Lower leg skin (tissue), 4 donors: ENCODE measurements at regions not wholly inside any gene's neighbourhood (a gene's known extent, or its start where the extent isn't known, plus 50 kb on each side); places are given as distances from the start of the nearest gene placed in this dataset.

Experiments
- DNase-seq, 2 donors: peaks; one replicate each; pipeline ENCODE4 v3.0.0-alpha.2; 2019; ENCODE audit warnings: low spot score in 2 of 2
- H3K4me3 ChIP-seq: fragments of 200-600 bp; sonication (generic); 2 replicates; pipeline ENCODE4 v1.5.1; 2017; ENCODE audit warnings: mild to moderate bottlenecking, low read depth; ENCODE audit not compliant: poor library complexity, severe bottlenecking
- POLR2A ChIP-seq, 2 donors: fragments of 450-650 bp; IDR thresholded peaks; one replicate each; pipeline ENCODE4 v1.6.1; 2016 to 2017; ENCODE audit warnings: antibody characterized with exemption in 2 of 2, mild to moderate bottlenecking in 1 of 2, moderate library complexity in 1 of 2
- WGBS, 2 donors: methylation state at CpG; one replicate each; pipeline ENCODE4 v1.1.5; 2018; 5-methylcytosine and 5-hydroxymethylcytosine counted together
- intact Hi-C: fragments of 100-400 bp; cut with DNase I; formaldehyde crosslinking; loops from one replicate; pipeline ENCODE4 v1.15.0; 2023; ENCODE audit warnings: low total_unique reads
- TF ChIP-seq, protein P1 (sequence below), 3 donors: fragments of 450-650 bp; IDR thresholded peaks; one replicate each; pipeline ENCODE4 v1.5.1; 2016; ENCODE audit warnings: antibody characterized with exemption in 3 of 3, mild to moderate bottlenecking in 3 of 3, moderate library complexity in 2 of 3

GRCh38 chr11:127066401-127067090 is 66.0 kb upstream of the KIRREL3 start:
- no peak for DNase-seq
- H3K4me3 ChIP-seq, result no peak overlapping the region
- WGBS, 2 donors, result 35 to 40% methylated on average over 7 of the region's 7 CpGs
- intact Hi-C loops, result no loop called here
- no peak for TF ChIP-seq POLR2A (IDR thresholded peaks at IDR 0.05)
- TF ChIP-seq, protein P1, sequence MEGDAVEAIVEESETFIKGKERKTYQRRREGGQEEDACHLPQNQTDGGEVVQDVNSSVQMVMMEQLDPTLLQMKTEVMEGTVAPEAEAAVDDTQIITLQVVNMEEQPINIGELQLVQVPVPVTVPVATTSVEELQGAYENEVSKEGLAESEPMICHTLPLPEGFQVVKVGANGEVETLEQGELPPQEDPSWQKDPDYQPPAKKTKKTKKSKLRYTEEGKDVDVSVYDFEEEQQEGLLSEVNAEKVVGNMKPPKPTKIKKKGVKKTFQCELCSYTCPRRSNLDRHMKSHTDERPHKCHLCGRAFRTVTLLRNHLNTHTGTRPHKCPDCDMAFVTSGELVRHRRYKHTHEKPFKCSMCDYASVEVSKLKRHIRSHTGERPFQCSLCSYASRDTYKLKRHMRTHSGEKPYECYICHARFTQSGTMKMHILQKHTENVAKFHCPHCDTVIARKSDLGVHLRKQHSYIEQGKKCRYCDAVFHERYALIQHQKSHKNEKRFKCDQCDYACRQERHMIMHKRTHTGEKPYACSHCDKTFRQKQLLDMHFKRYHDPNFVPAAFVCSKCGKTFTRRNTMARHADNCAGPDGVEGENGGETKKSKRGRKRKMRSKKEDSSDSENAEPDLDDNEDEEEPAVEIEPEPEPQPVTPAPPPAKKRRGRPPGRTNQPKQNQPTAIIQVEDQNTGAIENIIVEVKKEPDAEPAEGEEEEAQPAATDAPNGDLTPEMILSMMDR (IDR thresholded peaks at IDR 0.05), result no peak

GRCh38 chr11:127063241-127063640 is 62.7 kb upstream of the KIRREL3 start:
- intact Hi-C loops, result no loop called here
- no peak overlapping the region for H3K4me3 ChIP-seq
- no peak for DNase-seq
- TF ChIP-seq, protein P1 (IDR thresholded peaks at IDR 0.05), result no peak
- TF ChIP-seq POLR2A (IDR thresholded peaks at IDR 0.05), result no peak
- 59 to 60% methylated on average over 3 of the region's 3 CpGs for WGBS, 2 donors

- no peak for DNase-seq
- H3K4me3 ChIP-seq, result no peak overlapping the region
- intact Hi-C loops, result no loop called here
- TF ChIP-seq POLR2A (IDR thresholded peaks at IDR 0.05), result no peak
Measured at GRCh38 chr11:127061947-127062346, 61.4 kb upstream of the KIRREL3 start.

DNA sequence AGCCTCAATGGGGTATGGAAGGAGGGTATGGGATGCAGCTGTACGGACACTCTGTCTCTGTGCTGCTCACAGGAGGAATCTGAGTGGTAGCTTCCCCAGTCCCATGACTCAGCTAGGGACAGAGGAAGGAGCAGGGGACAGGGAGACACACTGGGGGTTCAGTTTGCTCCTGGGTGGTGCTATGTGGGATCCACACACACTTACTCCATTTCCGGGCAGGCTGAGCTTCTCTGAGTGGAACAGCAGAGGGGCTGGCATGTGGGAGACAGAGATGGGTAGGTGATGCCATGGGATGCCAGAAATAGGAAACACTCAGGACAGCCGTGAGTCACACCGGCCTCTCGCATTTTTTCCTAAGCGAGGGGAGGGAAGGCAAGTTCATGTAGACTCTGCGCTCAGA is 59.2 kb upstream of the KIRREL3 start:
- H3K4me3 ChIP-seq, result no peak overlapping the region
- TF ChIP-seq, protein P1 (IDR thresholded peaks at IDR 0.05), result no peak
- TF ChIP-seq POLR2A (IDR thresholded peaks at IDR 0.05), result no peak
- WGBS, 2 donors, result 77 to 80% methylated on average over 7 of the region's 7 CpGs
- DNase-seq, result peak in 1 of 2 donors; percentile 10
- intact Hi-C loops, result no loop called here

DNA sequence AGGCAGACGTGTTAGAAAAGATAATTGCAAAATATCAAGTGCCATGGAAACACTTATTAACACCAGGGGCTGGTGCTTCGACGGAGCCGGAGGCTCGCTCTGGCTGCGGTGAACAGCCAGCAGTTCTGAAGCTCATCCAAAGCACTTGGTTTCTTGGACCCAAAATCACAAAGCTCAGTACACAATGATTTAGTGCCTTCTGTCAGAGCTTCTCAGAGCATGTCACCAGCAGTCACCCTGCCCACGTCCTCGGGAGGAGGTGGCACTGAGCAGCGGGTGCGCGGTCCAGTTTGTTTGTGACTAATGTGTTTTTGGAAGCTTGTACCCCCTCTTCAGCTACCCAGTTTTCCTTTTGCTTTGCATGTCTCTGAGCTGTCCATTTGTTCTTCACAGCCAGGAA is 58.7 kb upstream of the KIRREL3 start:
- no peak overlapping the region for H3K4me3 ChIP-seq
- no peak for DNase-seq
- TF ChIP-seq POLR2A (IDR thresholded peaks at IDR 0.05), result no peak
- TF ChIP-seq, protein P1 (IDR thresholded peaks at IDR 0.05), result no peak
- 64 to 80% methylated on average over 11 of the region's 11 CpGs for WGBS, 2 donors
- intact Hi-C loops, result no loop called here

DNA sequence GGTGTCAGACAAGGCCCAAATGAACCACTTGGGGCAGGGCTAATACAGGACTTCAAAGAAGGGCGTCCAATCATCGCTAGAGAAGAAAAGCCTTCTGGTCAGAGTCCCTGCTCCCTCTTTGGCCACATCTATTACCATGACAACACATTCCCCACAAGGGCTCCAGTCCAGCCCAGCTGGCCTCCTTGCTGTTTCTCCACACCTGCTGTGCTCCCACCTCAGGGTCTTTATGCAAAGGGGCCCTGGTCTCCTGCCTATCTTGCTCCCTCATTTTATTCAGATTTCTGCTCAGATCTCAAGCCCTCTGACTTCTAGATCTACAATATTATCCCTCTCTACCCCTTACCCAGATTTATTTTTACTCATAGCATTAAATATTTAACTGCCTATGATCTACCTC is 58.0 kb upstream of the KIRREL3 start:
- DNase-seq, result no peak
- TF ChIP-seq, protein P1 (IDR thresholded peaks at IDR 0.05), result no peak
- TF ChIP-seq POLR2A (IDR thresholded peaks at IDR 0.05), result no peak
- H3K4me3 ChIP-seq, result no peak overlapping the region
- 90 to 93% methylated on average over 2 of the region's 2 CpGs for WGBS, 2 donors
- intact Hi-C loops, result no loop called here
